ENCODE measurements at regions not wholly inside any gene's neighbourhood (a gene's known extent, or its start where the extent isn't known, plus 50 kb on each side); places are given as distances from the start of the nearest gene placed in this dataset.

GRCh38 chr2:3112553-3112952, 265.1 kb downstream of the EIPR1 start:
- no peak overlapping the region for H3K27ac ChIP-seq (ENCODE audit: low read depth, low read length)
- TF ChIP-seq CTCF (IDR thresholded peaks at IDR 0.05; ENCODE audit: insufficient read depth, low read length, poor library complexity, severe bottlenecking) (no peak), EZH2phosphoT487 (conservative IDR thresholded peaks at IDR 0.05; ENCODE audit: low read length) (no peak)
- no peak overlapping the region for H2AFZ ChIP-seq (ENCODE audit: low read depth, low read length, severe bottlenecking)
- H4K20me1 ChIP-seq (ENCODE audit: low read depth, low read length) = no peaks in the 10 kb centered on the region
- no peaks in the 10 kb centered on the region for H3K9me2 ChIP-seq (replicated peaks; ENCODE audit: insufficient read depth, low read length)
- no peaks in the 10 kb centered on the region for H3K79me2 ChIP-seq (ENCODE audit: insufficient read depth, low read length)
- no peak overlapping the region for H3K4me3 ChIP-seq (ENCODE audit: insufficient read depth, low read length, poor library complexity, severe bottlenecking)
- H3K36me3 ChIP-seq (ENCODE audit: low read length) = no peaks in the 10 kb centered on the region
- no peak overlapping the region for H3K4me2 ChIP-seq (ENCODE audit: low read depth, low read length, poor library complexity, severe bottlenecking)
- no peaks in the 10 kb centered on the region for H3K27me3 ChIP-seq (ENCODE audit: low read length)
- no peak overlapping the region for H3K9ac ChIP-seq (ENCODE audit: low read length)
- H3K9me3 ChIP-seq (ENCODE audit: insufficient read depth, low read length) = no peaks in the 10 kb centered on the region
- no peaks in the 10 kb centered on the region for H3F3A ChIP-seq (ENCODE audit: insufficient read depth)

- Histone ChIP-seq H3K27ac (ENCODE audit: low read depth, low read length) (no peak overlapping the region), H3K9me3 (ENCODE audit: insufficient read depth, low read length) (no peaks in the 10 kb centered on the region), H4K20me1 (ENCODE audit: low read depth, low read length) (no peaks in the 10 kb centered on the region), H3K27me3 (ENCODE audit: low read length) (no peaks in the 10 kb centered on the region), H3K79me2 (ENCODE audit: insufficient read depth, low read length) (no peaks in the 10 kb centered on the region), H3K36me3 (ENCODE audit: low read length) (no peaks in the 10 kb centered on the region), H3K4me2 (ENCODE audit: low read depth, low read length, poor library complexity, severe bottlenecking) (no peak overlapping the region), H3K9ac (ENCODE audit: low read length) (no peak overlapping the region), H2AFZ (ENCODE audit: low read depth, low read length, severe bottlenecking) (no peak overlapping the region), H3F3A (ENCODE audit: insufficient read depth) (no peaks in the 10 kb centered on the region), H3K9me2 (replicated peaks; ENCODE audit: insufficient read depth, low read length) (no peaks in the 10 kb centered on the region), H3K4me3 (ENCODE audit: insufficient read depth, low read length, poor library complexity, severe bottlenecking) (no peak overlapping the region)
- TF ChIP-seq CTCF (IDR thresholded peaks at IDR 0.05; ENCODE audit: insufficient read depth, low read length, poor library complexity, severe bottlenecking) (no peak), EZH2phosphoT487 (conservative IDR thresholded peaks at IDR 0.05; ENCODE audit: low read length) (no peak)
These were observed 265.5 kb downstream of the EIPR1 start for GRCh38 chr2:3112131-3112530.

GRCh38 chr2:3110994-3111666, 266.5 kb downstream of the EIPR1 start:
- H3K4me3 ChIP-seq (ENCODE audit: insufficient read depth, low read length, poor library complexity, severe bottlenecking) = no peak overlapping the region
- no peak overlapping the region for H2AFZ ChIP-seq (ENCODE audit: low read depth, low read length, severe bottlenecking)
- no peaks in the 10 kb centered on the region for H4K20me1 ChIP-seq (ENCODE audit: low read depth, low read length)
- H3K27ac ChIP-seq (ENCODE audit: low read depth, low read length) = no peak overlapping the region
- H3K9me3 ChIP-seq (ENCODE audit: insufficient read depth, low read length) = no peaks in the 10 kb centered on the region
- H3K36me3 ChIP-seq (ENCODE audit: low read length) = no peaks in the 10 kb centered on the region
- H3K79me2 ChIP-seq (ENCODE audit: insufficient read depth, low read length) = no peaks in the 10 kb centered on the region
- no peak overlapping the region for H3K9ac ChIP-seq (ENCODE audit: low read length)
- H3K9me2 ChIP-seq (replicated peaks; ENCODE audit: insufficient read depth, low read length) = no peaks in the 10 kb centered on the region
- H3K27me3 ChIP-seq (ENCODE audit: low read length) = no peaks in the 10 kb centered on the region
- H3F3A ChIP-seq (ENCODE audit: insufficient read depth) = no peaks in the 10 kb centered on the region
- no peak overlapping the region for H3K4me2 ChIP-seq (ENCODE audit: low read depth, low read length, poor library complexity, severe bottlenecking)
- TF ChIP-seq EZH2phosphoT487 (conservative IDR thresholded peaks at IDR 0.05; ENCODE audit: low read length) (no peak), CTCF (IDR thresholded peaks at IDR 0.05; ENCODE audit: insufficient read depth, low read length, poor library complexity, severe bottlenecking) (no peak)

All from SU-DHL-6 (cell line).